SK-N-SH treated with all-trans-retinoic acid at 6 μM for 48 hours (cell line): ENCODE measurements at regions not wholly inside any gene's neighbourhood (a gene's known extent, or its start where the extent isn't known, plus 50 kb on each side); places are given as distances from the start of the nearest gene placed in this dataset.

Source experiments
- ARNTL ChIP-seq: fragments of 450-650 bp; formaldehyde crosslinking; IDR thresholded peaks from 2 replicates; pipeline ENCODE4 v1.5.0; 2020; ENCODE audit warnings: low read depth, mild to moderate bottlenecking, moderate library complexity, borderline replicate concordance
- CSDC2 ChIP-seq: fragments of 250-450 bp; sonication (Bioruptor Pico); IDR thresholded peaks from 2 replicates; pipeline ENCODE4 v1.5.0; 2020; ENCODE audit warnings: mild to moderate bottlenecking, moderate library complexity
- ESRRG ChIP-seq: fragments of 250-450 bp; sonication (Bioruptor Pico); IDR thresholded peaks from 2 replicates; pipeline ENCODE4 v1.6.1; 2021; ENCODE audit warnings: mild to moderate bottlenecking
- GLIS3 ChIP-seq: fragments of 250-450 bp; sonication (Bioruptor Pico); IDR thresholded peaks from 2 replicates; pipeline ENCODE4 v1.5.0; 2020; ENCODE audit warnings: mild to moderate bottlenecking, moderate library complexity
- ISL1 ChIP-seq: fragments of 250-450 bp; sonication (Bioruptor Pico); IDR thresholded peaks from 2 replicates; pipeline ENCODE4 v2.1.2; 2022; ENCODE audit warnings: mild to moderate bottlenecking, moderate library complexity
- OSR1 ChIP-seq: fragments of 250-450 bp; sonication (Bioruptor Pico); IDR thresholded peaks from 2 replicates; pipeline ENCODE4 v1.8.0; 2022; ENCODE audit warnings: moderate library complexity, mild to moderate bottlenecking, inconsistent platforms
- PATZ1 ChIP-seq: fragments of 250-450 bp; sonication (Bioruptor Pico); IDR thresholded peaks from 2 replicates; pipeline ENCODE4 v1.8.0; 2020; ENCODE audit warnings: mild to moderate bottlenecking, moderate library complexity, borderline replicate concordance
- PPARA ChIP-seq: fragments of 250-450 bp; sonication (Bioruptor Pico); IDR thresholded peaks from 2 replicates; pipeline ENCODE4 v1.5.0; 2020; ENCODE audit warnings: mild to moderate bottlenecking, borderline replicate concordance
- RARB ChIP-seq: fragments of 250-450 bp; sonication (Bioruptor Pico); IDR thresholded peaks from 2 replicates; pipeline ENCODE4 v1.8.0; 2021; ENCODE audit warnings: mild to moderate bottlenecking, moderate library complexity
- ZC3H10 ChIP-seq: fragments of 250-450 bp; sonication (Bioruptor Pico); IDR thresholded peaks from 2 replicates; pipeline ENCODE4 v1.5.1; 2021; ENCODE audit warnings: mild to moderate bottlenecking, moderate library complexity
- ZFP3 ChIP-seq: fragments of 250-450 bp; sonication (Bioruptor Pico); IDR thresholded peaks from 2 replicates; pipeline ENCODE4 v1.5.0; 2020; ENCODE audit warnings: mild to moderate bottlenecking, moderate library complexity
- ZFP30 ChIP-seq: fragments of 450-650 bp; formaldehyde crosslinking; IDR thresholded peaks from 2 replicates; pipeline ENCODE4 v1.5.0; 2022; ENCODE audit warnings: mild to moderate bottlenecking, moderate library complexity
- ZNF565 ChIP-seq: fragments of 450-650 bp; formaldehyde crosslinking; conservative IDR thresholded peaks from 2 replicates; pipeline ENCODE4 v1.5.0; 2020; ENCODE audit warnings: low read depth, mild to moderate bottlenecking, moderate library complexity

- TF ChIP-seq ZNF565 (CRISPR knock-in tag) (no peak), RARB (CRISPR knock-in tag) (no peak), ARNTL (no peak), ESRRG (CRISPR knock-in tag) (no peak), ZC3H10 (CRISPR knock-in tag) (no peak), PATZ1 (no peak), PPARA (no peak), OSR1 (CRISPR knock-in tag) (no peak), ZFP3 (CRISPR knock-in tag) (no peak), ZFP30 (CRISPR knock-in tag) (no peak), GLIS3 (CRISPR knock-in tag) (no peak), CSDC2 (no peak), ISL1 (CRISPR knock-in tag) (no peak)
These were observed 867.7 kb downstream of the NR2F1-AS1 start for GRCh38 chr5:92713335-92713743.
